ENCODE measurements at regions not wholly inside any gene's neighbourhood (a gene's known extent, or its start where the extent isn't known, plus 50 kb on each side); places are given as distances from the start of the nearest gene placed in this dataset.
"Not testable (repeated sequence)": the region's sequence is repeated elsewhere in the genome, so short reads cannot be mapped to it uniquely, and the experiment has no call there.

GRCh38 chr4:161285461-161285860, 878.3 kb downstream of the FSTL5 start:
- DNase-seq: no peak
- Histone ChIP-seq H3K27ac (no peak overlapping the region), H3K36me3 (no peaks in the 10 kb centered on the region), H3K4me3 (no peak overlapping the region), H3K4me1 (no peaks in the 10 kb centered on the region), H3K27me3 (no peaks in the 10 kb centered on the region), H3K9me3 (peaks cover 0 to 20% (median 0%) of the 10 kb centered on the region in 11 donors)
- ATAC-seq: no peak
- intact Hi-C loops (cut with DNase I): no loop called here
- TF ChIP-seq CTCF (IDR thresholded peaks at IDR 0.05): no peak

- WGBS, 2 donors: 40 to 49% methylated on average over 2 of the region's 2 CpGs
- Histone ChIP-seq H3K36me3 (no peaks in the 10 kb centered on the region), H3K4me1 (no peaks in the 10 kb centered on the region), H3K4me3 (no peak overlapping the region), H3K27me3 (no peaks in the 10 kb centered on the region), H3K9me3 (peaks cover 0 to 16% (median 0%) of the 10 kb centered on the region in 11 donors), H3K27ac (no peak overlapping the region)
- no peak for ATAC-seq
- DNase-seq: no peak
- intact Hi-C loops (cut with DNase I): no loop called here
- no peak for TF ChIP-seq CTCF (IDR thresholded peaks at IDR 0.05)
These were observed 882.9 kb downstream of the FSTL5 start for GRCh38 chr4:161280929-161281328.

DNA sequence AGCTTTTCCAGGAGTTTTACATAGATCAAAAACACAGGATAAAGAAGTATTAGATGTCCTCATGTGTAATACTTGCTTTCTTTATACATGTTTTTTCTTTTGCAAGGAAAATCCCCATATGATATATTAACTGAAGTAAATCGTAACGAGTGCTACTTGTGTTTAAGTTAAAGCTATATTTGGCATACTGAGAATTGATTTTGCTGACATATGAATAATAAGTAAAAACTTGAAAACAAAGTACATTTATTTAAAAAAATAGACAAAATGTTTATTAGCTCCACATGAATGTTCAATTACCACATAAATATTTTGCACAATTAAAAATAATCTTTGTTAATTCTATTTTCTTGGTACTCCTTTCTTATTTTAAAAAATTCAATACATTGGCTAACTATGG, 884.7 kb downstream of the FSTL5 start:
- intact Hi-C loops (cut with DNase I): no loop called here
- peaks cover 0 to 16% (median 0%) of the 10 kb centered on the region in 11 donors for H3K9me3 ChIP-seq
- WGBS, 2 donors: 70 to 85% methylated on average over 2 of the region's 2 CpGs
- DNase-seq: no peak
- no peak overlapping the region for H3K27ac ChIP-seq
- ATAC-seq: no peak
- no peak for TF ChIP-seq CTCF (IDR thresholded peaks at IDR 0.05)
- no peaks in the 10 kb centered on the region for H3K36me3 ChIP-seq
- no peaks in the 10 kb centered on the region for H3K4me1 ChIP-seq
- no peak overlapping the region for H3K4me3 ChIP-seq
- no peaks in the 10 kb centered on the region for H3K27me3 ChIP-seq

- not testable (repeated sequence) for H3K4me3 ChIP-seq, H3K4me1 ChIP-seq, H3K27me3 ChIP-seq, H3K27ac ChIP-seq, DNase-seq, H3K36me3 ChIP-seq, ATAC-seq
- H3K9me3 ChIP-seq: peaks cover 0 to 16% (median 0%) of the 10 kb centered on the region in 11 donors
- 94 to 96% methylated on average over 36 to 44 of the region's 44 CpGs for WGBS, 2 donors
- intact Hi-C loops (cut with DNase I): loop anchor here in 1 of 10 donors (1.0 kb wide), 1 partner anchor 28 kb away; no protein-coding TSS in a partner anchor
These were observed 886.5 kb downstream of the FSTL5 start for GRCh38 chr4:161277150-161277787.

GRCh38 chr4:161273607-161274006, 890.2 kb downstream of the FSTL5 start:
- 90 to 96% methylated on average over 2 of the region's 2 CpGs for WGBS, 2 donors
- intact Hi-C loops (cut with DNase I): no loop called here
- H3K27ac ChIP-seq: no peak overlapping the region
- TF ChIP-seq CTCF (IDR thresholded peaks at IDR 0.05): no peak
- H3K4me3 ChIP-seq: no peak overlapping the region
- H3K36me3 ChIP-seq: no peaks in the 10 kb centered on the region
- ATAC-seq (no peak), DNase-seq (no peak)
- H3K4me1 ChIP-seq: no peaks in the 10 kb centered on the region
- H3K27me3 ChIP-seq: no peaks in the 10 kb centered on the region
- H3K9me3 ChIP-seq: peaks cover 0 to 16% (median 0%) of the 10 kb centered on the region in 11 donors
